Nephron (organoid): ENCODE measurements at regions not wholly inside any gene's neighbourhood (a gene's known extent, or its start where the extent isn't known, plus 50 kb on each side); places are given as distances from the start of the nearest gene placed in this dataset.

Source experiments
- H3K27ac Mint-ChIP-seq, 3 experiments: 2 replicates each; pipeline ENCODE4 v1.8.0; 2020; ENCODE audit warnings: mixed read lengths in 3 of 3, mild to moderate bottlenecking in 2 of 3, moderate library complexity in 1 of 3
- H3K27me3 Mint-ChIP-seq: 2 replicates; pipeline ENCODE4 v1.8.0; 2021; ENCODE audit warnings: low read depth, mild to moderate bottlenecking, moderate library complexity, mixed read lengths
- H3K36me3 Mint-ChIP-seq: 2 replicates; pipeline ENCODE4 v1.8.0; 2020; ENCODE audit warnings: low read depth, mixed read lengths
- H3K4me1 Mint-ChIP-seq: 2 replicates; pipeline ENCODE4 v1.8.0; 2020; ENCODE audit warnings: mixed read lengths
- H3K4me3 Mint-ChIP-seq, 3 experiments: 2 replicates each; pipeline ENCODE4 v1.8.0; 2020; ENCODE audit warnings: mild to moderate bottlenecking in 3 of 3, mixed read lengths in 3 of 3, moderate library complexity in 2 of 3
- H3K9me3 Mint-ChIP-seq: 2 replicates; pipeline ENCODE4 v1.8.0; 2020; ENCODE audit warnings: mixed read lengths
- TF ChIP-seq, protein P1 (sequence below), 3 experiments: fragments of 200-600 bp; sonication (generic); IDR thresholded peaks; one replicate each; pipeline ENCODE4 v1.5.0; 2021; ENCODE audit warnings: antibody characterized with exemption in 3 of 3; ENCODE audit not compliant: unreplicated experiment in 3 of 3

DNA sequence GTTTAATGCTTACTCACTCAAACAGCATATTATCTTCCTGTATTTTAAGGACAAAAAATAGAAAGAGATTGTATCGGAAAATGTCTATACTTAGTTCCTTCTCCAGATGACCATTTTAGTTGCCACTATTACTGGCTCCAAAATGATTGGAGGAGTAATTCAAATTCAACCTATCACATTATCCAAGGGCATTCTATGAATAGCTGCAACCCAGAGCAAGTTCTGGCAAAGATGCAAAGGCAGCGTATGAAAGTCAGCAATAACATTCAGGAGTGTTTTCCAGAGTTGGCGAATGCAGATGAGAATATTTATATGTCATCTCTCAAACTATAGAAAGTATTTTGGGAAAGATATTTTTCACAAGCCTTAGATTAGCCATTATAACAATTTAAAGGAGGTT is 389.8 kb upstream of the ADGRL2 start:
- Mint-ChIP-seq H3K27me3 (no peaks in the 10 kb centered on the region), H3K4me1 (peaks cover 57% of the 10 kb centered on the region), H3K9me3 (no peaks in the 10 kb centered on the region), H3K36me3 (no peaks in the 10 kb centered on the region), H3K4me3 (no peak overlapping the region), H3K27ac (peak overlapping the region in 2 of 3 experiments; percentile 13 to 83)
- TF ChIP-seq, protein P1, sequence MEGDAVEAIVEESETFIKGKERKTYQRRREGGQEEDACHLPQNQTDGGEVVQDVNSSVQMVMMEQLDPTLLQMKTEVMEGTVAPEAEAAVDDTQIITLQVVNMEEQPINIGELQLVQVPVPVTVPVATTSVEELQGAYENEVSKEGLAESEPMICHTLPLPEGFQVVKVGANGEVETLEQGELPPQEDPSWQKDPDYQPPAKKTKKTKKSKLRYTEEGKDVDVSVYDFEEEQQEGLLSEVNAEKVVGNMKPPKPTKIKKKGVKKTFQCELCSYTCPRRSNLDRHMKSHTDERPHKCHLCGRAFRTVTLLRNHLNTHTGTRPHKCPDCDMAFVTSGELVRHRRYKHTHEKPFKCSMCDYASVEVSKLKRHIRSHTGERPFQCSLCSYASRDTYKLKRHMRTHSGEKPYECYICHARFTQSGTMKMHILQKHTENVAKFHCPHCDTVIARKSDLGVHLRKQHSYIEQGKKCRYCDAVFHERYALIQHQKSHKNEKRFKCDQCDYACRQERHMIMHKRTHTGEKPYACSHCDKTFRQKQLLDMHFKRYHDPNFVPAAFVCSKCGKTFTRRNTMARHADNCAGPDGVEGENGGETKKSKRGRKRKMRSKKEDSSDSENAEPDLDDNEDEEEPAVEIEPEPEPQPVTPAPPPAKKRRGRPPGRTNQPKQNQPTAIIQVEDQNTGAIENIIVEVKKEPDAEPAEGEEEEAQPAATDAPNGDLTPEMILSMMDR (IDR thresholded peaks at IDR 0.05; ENCODE audit: unreplicated experiment in 3 of 3), result no peak

DNA sequence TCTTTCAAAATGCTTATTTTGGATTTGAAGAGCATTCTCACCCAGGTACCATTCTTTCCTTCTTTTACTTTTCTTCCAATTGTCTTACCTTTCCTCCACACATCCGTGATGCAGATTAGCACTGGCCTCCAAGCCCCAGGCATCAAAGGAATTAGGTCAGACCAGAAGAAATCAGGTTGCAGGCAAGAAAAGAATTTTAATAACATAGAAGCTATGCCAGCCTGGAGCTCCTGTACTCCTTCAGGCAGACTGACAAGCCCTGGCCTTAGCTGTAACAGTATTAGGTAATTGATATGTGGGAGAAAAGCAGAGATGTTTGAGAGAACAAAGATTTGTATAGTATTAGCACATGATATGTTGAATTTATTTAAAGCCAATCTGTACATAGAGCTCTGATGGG is 390.4 kb upstream of the ADGRL2 start:
- H3K4me3 Mint-ChIP-seq, result no peak overlapping the region
- H3K4me1 Mint-ChIP-seq, result peaks cover 57% of the 10 kb centered on the region
- no peaks in the 10 kb centered on the region for H3K36me3 Mint-ChIP-seq
- TF ChIP-seq, protein P1 (IDR thresholded peaks at IDR 0.05; ENCODE audit: unreplicated experiment in 3 of 3), result no peak
- H3K27ac Mint-ChIP-seq, result peak overlapping the region in 2 of 3 experiments; percentile 36 to 83
- H3K9me3 Mint-ChIP-seq, result no peaks in the 10 kb centered on the region
- H3K27me3 Mint-ChIP-seq, result no peaks in the 10 kb centered on the region

DNA sequence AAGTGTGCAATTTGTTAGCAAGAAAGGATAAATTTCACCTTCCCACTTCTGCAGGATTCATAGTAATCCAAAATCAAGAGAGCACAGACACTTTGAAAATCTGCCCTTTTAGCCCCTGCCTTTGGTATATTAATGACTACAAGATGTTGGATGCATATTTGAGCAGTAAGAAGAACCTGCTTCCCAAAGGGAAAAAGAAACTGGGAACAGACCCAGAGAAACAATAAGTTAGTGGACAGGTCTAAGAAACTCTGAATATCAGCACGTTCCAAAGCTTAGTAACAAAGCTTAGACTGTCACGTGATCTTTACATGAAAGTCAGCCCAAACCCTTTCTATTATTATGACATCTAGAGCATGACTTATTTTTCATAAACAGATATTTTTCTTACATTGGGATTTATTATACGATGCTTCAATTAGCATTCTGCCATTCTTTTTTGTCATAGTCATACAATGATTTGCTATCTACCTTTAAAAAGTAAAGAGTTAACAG is 390.9 kb upstream of the ADGRL2 start:
- H3K27me3 Mint-ChIP-seq, result no peaks in the 10 kb centered on the region
- TF ChIP-seq, protein P1 (IDR thresholded peaks at IDR 0.05; ENCODE audit: unreplicated experiment in 3 of 3), result no peak
- H3K36me3 Mint-ChIP-seq, result no peaks in the 10 kb centered on the region
- H3K27ac Mint-ChIP-seq, result peak overlapping the region in 2 of 3 experiments; percentile 81 to 83
- H3K4me3 Mint-ChIP-seq, result no peak overlapping the region
- H3K4me1 Mint-ChIP-seq, result peaks cover 54% of the 10 kb centered on the region
- no peaks in the 10 kb centered on the region for H3K9me3 Mint-ChIP-seq

DNA sequence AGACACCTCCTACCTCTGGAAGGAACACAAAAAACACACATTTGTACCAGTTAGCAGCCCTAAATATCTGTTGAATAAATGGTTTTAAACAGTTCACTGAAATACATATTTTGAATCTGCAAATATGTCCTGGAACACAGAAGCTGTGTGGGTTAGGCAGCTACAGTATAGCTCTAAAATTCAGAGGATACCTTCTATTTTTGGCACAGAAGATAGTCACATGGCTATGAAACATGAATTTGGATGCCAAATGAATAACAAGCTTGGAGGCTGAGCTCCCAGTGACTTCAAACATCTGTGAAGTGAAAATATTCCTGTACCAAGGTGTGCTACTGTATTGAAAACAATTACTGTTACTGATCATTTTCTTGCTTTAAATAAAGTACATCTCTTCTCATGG is 391.5 kb upstream of the ADGRL2 start:
- no peaks in the 10 kb centered on the region for H3K36me3 Mint-ChIP-seq
- peaks cover 48% of the 10 kb centered on the region for H3K4me1 Mint-ChIP-seq
- H3K4me3 Mint-ChIP-seq, result peak overlapping the region in 1 of 3 experiments; percentile 27
- TF ChIP-seq, protein P1 (IDR thresholded peaks at IDR 0.05; ENCODE audit: unreplicated experiment in 3 of 3), result no peak
- no peaks in the 10 kb centered on the region for H3K9me3 Mint-ChIP-seq
- peak overlapping the region in 2 of 3 experiments; percentile 73 to 83 for H3K27ac Mint-ChIP-seq
- H3K27me3 Mint-ChIP-seq, result no peaks in the 10 kb centered on the region

DNA sequence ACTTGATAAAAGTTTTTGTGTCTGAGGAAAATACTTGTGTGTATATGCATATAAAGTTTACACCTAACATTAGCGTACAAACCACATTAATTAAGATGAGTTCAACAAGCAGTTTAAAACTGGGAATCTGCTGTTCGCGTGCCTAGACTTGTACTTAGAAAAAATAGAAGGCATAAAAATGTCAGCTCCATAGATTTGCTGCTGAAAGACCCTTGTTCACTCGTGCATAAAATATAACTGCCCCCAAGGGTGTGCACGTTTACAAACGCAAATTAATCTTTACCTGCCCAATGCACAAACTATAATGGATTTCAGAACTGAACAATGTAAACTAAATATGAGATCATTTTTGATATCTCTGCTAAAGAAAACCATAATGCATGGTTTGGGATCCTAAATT is 392.3 kb upstream of the ADGRL2 start:
- peak overlapping the region in 2 of 3 experiments; percentile 73 to 83 for H3K27ac Mint-ChIP-seq

More for the DNA sequence above, 392.3 kb upstream of the ADGRL2 start:
- Mint-ChIP-seq H3K4me3 (no peak overlapping the region), H3K27me3 (no peaks in the 10 kb centered on the region), H3K36me3 (no peaks in the 10 kb centered on the region), H3K9me3 (no peaks in the 10 kb centered on the region), H3K4me1 (peaks cover 47% of the 10 kb centered on the region)
- TF ChIP-seq, protein P1 (IDR thresholded peaks at IDR 0.05; ENCODE audit: unreplicated experiment in 3 of 3), result no peak
